Central memory CD4-positive, alpha-beta T cell (primary cell): ENCODE measurements at regions not wholly inside any gene's neighbourhood (a gene's known extent, or its start where the extent isn't known, plus 50 kb on each side); places are given as distances from the start of the nearest gene placed in this dataset.
"Not testable (repeated sequence)": the region's sequence is repeated elsewhere in the genome, so short reads cannot be mapped to it uniquely, and the experiment has no call there.

ENCODE experiments used
- DNase-seq: peaks from one replicate; pipeline ENCODE4 v3.0.0; 2022

DNA sequence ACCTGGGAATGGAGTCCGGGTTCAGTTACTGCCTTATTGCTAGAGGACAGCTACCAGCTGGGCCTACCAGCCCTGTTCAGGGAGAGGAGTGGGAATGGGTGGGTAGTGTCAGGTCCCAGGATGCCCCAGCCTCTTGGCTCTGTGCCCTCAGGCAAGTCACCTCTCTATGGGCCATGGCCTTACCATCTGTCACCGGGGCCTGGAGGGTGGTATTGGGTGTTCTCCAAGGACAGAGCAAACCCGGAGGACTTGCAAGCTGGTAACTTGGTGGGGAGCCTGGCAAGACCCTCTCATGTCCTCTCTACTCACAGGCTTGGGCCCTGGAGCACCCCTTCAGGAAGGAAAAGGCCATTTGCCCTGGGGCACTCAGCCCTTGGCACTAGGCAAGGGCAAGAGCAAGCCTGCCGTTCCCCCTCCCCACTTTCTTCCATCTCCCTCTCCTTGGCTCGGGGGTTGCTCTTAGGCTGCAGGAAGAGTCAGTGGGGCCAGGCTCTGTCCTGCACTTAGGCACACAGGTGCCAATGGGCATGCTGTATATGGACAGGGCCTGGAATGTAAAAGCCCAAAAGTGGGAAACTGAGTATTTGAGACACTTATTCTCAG is 170.0 kb upstream of the ZNF267 start:
- DNase-seq = no peak

- DNase-seq = no peak
These were observed 169.5 kb upstream of the ZNF267 start for GRCh38 chr16:31704138-31704537.

- DNase-seq = no peak
These were observed 168.2 kb upstream of the ZNF267 start for GRCh38 chr16:31705371-31705770.

- DNase-seq = no peak
These were observed 167.3 kb upstream of the ZNF267 start for GRCh38 chr16:31706318-31706717.

GRCh38 chr16:31706925-31707324 is 166.7 kb upstream of the ZNF267 start:
- no peak for DNase-seq

DNA sequence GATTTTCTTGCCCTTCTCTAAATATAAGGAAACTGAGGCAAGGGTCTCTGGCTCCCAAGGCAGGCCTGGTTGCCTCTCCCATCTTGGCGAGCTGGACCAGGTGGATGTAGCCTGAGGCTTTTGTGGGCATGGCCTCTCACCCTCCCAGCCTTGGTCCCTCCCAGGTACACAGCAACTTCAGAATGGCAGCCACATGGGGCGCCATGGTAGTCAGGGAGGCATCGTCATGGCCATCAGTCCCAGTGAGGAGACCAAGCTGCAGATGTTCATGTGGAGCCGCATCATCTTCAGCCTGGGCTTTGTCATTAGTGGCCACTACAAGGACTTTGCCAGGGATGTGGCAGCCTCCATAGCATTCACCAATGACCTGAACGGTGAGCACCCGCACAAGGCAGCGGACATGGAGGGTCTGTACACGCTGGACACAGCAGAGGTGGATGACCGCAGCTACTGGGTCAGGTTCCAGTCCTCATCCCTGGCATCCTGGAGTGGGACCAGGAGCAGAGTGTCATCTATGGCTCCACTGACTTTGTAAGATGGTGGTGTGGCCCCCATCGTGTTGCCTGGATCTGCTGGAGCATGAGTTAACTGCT is 165.8 kb upstream of the ZNF267 start:
- DNase-seq = no peak

- no peak for DNase-seq
These were observed 165.3 kb upstream of the ZNF267 start for GRCh38 chr16:31708348-31708747.

- no peak for DNase-seq
These were observed 164.4 kb upstream of the ZNF267 start for GRCh38 chr16:31709181-31709580.

DNA sequence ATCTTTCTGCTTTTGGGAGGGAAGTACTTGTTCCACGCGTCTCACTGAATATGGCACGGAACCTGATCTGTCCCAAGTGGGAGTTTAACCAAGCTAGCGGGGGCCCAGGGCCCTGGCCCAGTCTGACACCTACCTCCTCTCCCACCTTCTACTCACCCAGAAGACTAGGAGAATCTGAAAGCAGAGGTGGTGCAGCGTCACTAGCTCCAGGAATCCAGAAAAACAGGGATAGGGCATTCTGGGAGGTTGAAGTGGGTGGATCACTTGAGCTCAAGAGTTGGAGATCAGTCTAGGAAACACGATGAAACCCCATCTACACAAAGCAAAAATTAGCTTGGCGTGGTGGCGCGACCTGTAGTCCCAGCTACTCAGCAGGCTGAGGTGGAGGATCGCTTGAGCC is 163.5 kb upstream of the ZNF267 start:
- DNase-seq = no peak

- DNase-seq = no peak
These were observed 162.7 kb upstream of the ZNF267 start for GRCh38 chr16:31710880-31711279.

DNA sequence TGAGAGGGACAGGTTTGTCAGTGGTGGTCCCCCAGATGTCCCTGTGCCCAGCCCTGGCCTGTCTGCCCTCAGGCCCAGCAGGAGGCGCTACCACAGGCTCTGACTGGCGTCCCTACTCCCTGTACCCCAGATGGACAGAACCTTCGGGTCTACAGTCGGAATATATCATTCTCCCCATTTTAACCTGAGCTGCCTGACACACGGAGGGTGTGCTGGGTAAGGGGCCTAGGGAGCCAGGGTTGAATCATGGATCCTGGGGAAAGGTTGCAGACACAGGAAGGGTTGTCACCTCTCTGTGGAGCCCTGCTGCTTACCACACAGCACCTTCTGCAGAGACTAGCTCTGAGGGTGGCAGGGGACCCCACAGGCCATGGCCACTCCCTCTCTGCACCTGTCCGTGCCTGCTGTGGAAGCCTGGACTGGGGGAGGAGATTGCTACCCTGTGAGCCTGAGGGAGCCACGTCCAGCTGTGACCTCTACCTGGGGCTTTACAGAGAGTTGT is 162.2 kb upstream of the ZNF267 start:
- DNase-seq = no peak

DNA sequence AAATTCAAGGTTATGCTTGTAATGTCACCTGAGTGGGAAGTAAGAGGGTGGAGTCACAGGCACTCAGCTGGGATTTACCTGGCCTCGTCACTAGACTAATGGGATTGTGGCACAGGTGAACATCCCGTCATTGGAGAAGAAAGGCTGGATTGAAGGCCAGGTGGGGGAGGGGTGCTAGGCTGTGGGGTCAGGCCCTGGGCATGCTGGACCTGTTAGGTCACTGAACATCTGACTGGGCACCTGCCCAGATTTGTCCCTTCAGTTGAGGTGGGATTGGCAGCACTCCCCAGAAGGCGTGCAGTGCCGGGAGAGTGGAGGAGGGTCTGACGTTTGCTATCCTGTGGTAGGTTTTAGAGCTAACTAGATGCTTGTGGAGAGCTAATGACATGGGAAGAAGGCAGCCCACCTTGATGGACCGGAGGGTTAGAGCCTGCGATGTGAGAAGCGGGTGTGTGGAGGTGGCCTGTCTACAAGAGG is 161.5 kb upstream of the ZNF267 start:
- DNase-seq = no peak

DNA sequence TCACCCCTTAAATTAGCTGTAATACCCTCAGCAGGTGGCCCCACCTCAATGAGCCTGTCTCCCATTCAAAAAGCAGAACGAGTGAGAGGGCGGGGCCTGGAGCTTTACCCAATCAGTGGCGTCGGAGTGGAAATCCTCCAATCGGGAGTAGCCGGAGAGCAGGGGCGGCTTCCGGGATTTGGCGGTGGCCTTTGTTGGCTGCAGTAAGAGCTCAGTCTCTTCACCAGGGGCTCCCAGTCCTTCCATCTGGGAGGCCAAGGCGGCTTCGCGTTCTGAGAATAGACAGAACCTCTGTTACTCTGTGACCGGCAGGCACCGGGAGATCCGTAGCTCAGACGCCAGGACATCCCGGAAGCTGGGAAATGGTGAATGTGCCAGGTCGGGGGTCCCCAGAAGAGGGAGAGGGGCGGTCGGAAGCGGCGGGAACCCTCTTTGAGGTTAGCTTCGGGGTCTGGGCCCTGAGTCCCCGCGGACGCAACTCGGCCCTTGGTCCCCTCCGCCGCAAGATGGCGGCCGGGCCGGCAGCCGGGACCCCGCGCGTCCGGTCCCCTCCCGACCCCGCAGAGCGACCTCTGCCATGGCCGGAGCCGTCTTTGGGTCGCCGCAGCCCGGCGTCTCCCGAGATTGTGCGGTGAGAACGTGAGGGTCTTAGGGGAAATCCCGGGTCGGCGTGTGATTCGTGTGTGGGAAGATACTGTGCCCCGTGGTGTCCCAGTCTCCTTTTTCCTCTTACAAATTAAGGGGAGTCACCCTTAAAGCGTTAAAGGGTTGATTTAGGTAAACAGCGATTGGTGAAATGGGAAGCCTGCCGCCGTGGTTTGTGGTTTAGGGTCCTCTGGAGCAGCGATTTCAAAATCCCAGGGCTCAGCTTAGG is 160.3 kb upstream of the ZNF267 start:
- peak; percentile 86 for DNase-seq

DNA sequence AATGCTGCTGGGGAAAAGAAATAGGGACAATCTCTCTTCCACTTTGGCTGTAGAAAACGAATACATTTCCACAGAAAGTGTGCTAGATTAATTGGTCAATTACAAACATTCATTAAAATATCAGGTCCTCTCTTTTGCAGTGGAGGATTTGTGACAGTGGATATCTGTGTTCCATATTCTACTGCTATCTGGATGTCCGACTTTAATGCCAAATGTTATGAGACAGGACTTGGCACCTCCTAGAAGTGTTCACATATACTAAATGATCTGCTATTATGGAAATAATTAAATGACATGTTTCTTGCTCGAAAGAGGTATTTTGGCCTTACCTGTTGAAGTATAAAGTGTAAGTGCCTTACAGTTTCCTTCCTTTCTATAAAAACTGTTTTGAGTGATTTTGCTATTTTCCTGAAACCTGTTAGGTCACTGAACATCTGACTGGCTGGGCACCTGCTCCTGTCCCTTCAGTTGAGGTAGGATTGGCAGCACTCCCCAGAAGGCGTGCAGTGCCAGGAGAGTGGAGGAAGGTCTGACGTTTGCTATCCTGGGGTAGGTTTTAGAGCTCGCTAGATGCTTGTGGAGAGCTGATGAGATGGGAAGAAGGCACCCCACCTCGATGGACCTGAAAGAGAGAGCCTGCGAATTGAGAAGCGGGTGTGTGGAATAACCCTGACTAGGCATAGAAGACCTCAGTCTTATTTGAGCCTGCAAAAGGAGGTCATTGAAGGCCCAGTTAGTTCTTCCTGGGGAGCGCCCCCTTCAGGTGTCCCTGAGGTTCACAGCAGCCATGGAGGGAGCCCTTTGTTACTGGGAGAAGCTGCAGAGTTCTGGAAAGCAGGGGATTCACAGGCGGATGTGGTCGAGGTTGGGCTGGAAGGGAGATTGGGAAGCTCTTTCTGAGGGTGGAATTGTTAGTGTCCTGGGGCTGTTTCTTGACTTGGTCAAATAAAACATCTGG is 159.4 kb upstream of the ZNF267 start:
- no peak for DNase-seq

DNA sequence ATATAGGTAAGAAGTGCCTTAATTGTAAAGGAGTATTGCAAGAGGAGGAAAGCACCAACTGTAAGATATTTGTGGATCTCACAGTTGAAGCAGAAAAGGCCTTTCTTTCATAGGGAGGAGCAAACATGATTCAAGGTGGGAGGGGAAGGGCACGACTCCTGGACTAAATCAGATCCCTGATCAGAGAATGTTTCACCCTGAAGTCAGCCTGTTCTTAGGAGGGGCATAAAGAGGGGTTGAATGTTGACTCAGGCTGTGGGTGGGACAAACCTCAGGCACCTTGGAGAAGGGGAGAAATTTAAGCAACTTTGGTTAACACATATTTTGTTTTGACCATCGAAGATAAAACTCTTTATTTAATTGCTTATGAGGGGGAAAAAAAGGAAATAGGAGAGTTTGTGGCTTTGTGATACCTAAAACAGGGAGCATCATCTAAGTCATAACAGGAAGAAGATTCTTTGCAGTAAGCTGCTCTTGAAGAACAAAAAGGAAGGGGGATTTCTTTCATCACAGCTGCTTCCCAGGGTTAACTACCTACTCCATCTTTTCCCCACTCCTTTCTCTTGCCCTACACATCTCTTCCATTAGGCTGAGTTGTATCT is 158.6 kb upstream of the ZNF267 start:
- DNase-seq = no peak

DNA sequence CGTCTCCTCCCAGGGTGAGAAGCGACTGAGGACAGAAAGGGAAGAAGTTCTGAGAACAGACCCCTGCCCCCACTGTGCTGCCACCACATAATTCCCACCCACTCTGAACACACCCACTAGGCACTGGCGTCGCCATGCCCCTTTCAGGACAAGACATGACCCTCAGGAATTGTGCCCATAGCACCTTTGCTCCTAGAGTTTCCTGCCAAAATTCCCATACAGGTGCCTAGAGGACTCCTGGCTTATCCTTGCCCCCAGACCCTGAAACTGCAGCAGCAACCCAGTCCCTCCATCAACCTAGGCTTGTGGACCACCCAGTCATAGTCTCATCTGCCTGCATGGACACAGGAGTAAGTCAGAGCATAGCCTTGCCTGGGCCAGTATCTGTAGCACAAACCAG is 157.7 kb upstream of the ZNF267 start:
- no peak for DNase-seq

- no peak for DNase-seq
These were observed 154.6 kb upstream of the ZNF267 start for GRCh38 chr16:31718998-31719397.

- no peak for DNase-seq
These were observed 146.1 kb upstream of the ZNF267 start for GRCh38 chr16:31727553-31727952.

DNA sequence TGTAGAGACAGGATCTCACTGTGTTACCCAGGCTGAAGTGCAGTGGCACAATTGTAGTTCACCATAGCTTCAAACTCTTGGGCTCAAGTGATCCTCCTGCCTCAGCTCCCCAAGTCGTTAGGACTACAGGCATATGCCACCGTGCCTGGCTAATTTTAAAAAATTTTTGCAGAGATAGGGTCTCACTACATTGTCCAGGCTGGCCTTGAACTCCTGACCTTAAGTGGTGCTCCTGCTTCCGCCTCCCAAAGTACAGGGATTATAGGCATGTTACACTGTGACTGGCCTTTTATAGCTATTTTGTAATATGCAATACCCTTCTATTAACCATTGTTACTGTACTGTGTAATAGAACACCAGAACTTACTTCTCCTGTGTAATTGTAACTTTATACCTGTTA is 139.3 kb upstream of the ZNF267 start:
- no peak for DNase-seq

DNA sequence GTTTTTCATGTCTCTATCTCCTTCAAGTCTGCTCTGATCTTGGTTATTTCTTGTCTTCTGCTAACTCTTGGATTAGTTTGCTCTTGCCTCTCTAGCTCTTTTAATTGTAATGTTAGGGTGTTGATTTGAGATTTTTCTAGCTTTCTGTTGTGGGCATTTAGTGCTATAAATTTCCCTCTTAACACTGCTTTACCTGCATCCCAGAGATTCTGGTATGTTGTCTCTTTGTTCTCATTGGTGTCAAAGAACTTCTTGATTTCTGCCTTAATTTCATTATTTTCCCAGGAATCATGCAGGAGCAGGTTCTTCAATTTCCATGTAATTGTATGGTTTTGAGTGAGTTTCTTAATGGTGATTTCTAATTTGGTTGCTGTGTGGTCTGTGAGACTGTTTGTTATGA is 128.5 kb upstream of the ZNF267 start:
- not testable (repeated sequence) for DNase-seq

GRCh38 chr16:31745900-31746299 is 127.7 kb upstream of the ZNF267 start:
- DNase-seq = no peak

GRCh38 chr16:31754998-31755615 is 118.5 kb upstream of the ZNF267 start:
- DNase-seq = no peak
